Heart left ventricle (tissue), 13 donors: ENCODE measurements at regions not wholly inside any gene's neighbourhood (a gene's known extent, or its start where the extent isn't known, plus 50 kb on each side); places are given as distances from the start of the nearest gene placed in this dataset.
"Not testable (repeated sequence)": the region's sequence is repeated elsewhere in the genome, so short reads cannot be mapped to it uniquely, and the experiment has no call there.

Source experiments
- POLR2A ChIP-seq, 2 donors: fragments of 450-650 bp; IDR thresholded peaks; one replicate each; pipeline ENCODE4 v1.6.1; 2017; ENCODE audit warnings: antibody characterized with exemption in 2 of 2, mild to moderate bottlenecking in 2 of 2, moderate library complexity in 2 of 2
- TF ChIP-seq, protein P1 (sequence below), 12 donors: fragments of 200-600 bp; sonication (generic) in 4 of 12; IDR thresholded peaks; one replicate each; pipeline versions ENCODE4 v1.5.0 to v1.8.0; 2018 to 2022; ENCODE audit warnings: antibody characterized with exemption in 12 of 12, mild to moderate bottlenecking in 5 of 12
- donor health status: ischemic (EF 13 %, LVEDD 7.1; RV severe dilation, severe dysfunction).
- donor health status: DM: no; HTN: yes; CAD: no.
- donor health status: DM: no; HTN: no; CAD: no.
- donor health status: ischemic (EF 25% LVEDD 6.9; RV normal size, moderate dysfunction).
- donor health status: ischemic (EF 25% LVEDD 5.7; RV mildly dilated, moderate dysfunction).
- donor health status: ischemic (EF 35%, LVEDD 5.7; RV mildly dilated, moderate dysfunction).
- donor health status: nonischemic (EF 11% LVEDD 7.7; RV severe dilation, severe dysfunction).
- donor health status: DM: yes; HTN: yes; CAD: no.
- donor health status: PGD.
- donor health status: ischemic (EF 29% LVEDD 5.4; RV normal size, mild dysfunction).
- donor health status: nonischemic (EF 23%, LVEDD 6.1; RV moderate dilation, normal function).

DNA sequence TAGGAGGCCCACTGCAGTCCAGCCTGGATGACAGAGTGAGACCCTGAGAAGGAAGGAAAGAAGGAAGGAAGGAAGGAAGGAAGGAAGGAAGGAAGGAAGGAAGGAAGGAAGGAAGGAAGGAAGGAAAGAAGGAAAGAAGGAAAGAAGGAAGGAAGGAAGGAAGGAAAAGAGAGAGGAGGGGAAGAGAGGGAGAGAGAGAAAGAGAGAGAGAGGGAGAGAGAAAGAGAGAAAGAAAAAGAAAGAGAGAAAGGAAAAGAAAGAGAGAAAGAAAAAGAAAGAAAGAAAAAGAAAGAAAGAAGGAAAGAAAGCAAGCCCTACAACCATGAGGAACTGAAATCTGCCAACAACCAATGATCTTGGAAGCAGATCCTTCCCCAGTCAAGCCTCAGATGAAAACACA, 124.9 kb upstream of the BCOR start:
- TF ChIP-seq, protein P1, sequence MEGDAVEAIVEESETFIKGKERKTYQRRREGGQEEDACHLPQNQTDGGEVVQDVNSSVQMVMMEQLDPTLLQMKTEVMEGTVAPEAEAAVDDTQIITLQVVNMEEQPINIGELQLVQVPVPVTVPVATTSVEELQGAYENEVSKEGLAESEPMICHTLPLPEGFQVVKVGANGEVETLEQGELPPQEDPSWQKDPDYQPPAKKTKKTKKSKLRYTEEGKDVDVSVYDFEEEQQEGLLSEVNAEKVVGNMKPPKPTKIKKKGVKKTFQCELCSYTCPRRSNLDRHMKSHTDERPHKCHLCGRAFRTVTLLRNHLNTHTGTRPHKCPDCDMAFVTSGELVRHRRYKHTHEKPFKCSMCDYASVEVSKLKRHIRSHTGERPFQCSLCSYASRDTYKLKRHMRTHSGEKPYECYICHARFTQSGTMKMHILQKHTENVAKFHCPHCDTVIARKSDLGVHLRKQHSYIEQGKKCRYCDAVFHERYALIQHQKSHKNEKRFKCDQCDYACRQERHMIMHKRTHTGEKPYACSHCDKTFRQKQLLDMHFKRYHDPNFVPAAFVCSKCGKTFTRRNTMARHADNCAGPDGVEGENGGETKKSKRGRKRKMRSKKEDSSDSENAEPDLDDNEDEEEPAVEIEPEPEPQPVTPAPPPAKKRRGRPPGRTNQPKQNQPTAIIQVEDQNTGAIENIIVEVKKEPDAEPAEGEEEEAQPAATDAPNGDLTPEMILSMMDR (IDR thresholded peaks at IDR 0.05), result not testable (repeated sequence)
- TF ChIP-seq POLR2A (IDR thresholded peaks at IDR 0.05), result not testable (repeated sequence)
